Frontal cortex (tissue), 3 donors: ENCODE measurements at regions not wholly inside any gene's neighbourhood (a gene's known extent, or its start where the extent isn't known, plus 50 kb on each side); places are given as distances from the start of the nearest gene placed in this dataset.

ENCODE experiments used
- DNase-seq, 2 donors: peaks; one replicate each; pipeline ENCODE4 v3.0.0; 2012; ENCODE audit warnings: low spot score in 2 of 2
- FAIRE-seq: peaks from 2 replicates; lab custom pipeline; 2012; peaks lifted over from hg19 to GRCh38; lab: Jason Lieb, UNC
- donor health status: control.
- donor health status: control.
- donor health status: control.

DNA sequence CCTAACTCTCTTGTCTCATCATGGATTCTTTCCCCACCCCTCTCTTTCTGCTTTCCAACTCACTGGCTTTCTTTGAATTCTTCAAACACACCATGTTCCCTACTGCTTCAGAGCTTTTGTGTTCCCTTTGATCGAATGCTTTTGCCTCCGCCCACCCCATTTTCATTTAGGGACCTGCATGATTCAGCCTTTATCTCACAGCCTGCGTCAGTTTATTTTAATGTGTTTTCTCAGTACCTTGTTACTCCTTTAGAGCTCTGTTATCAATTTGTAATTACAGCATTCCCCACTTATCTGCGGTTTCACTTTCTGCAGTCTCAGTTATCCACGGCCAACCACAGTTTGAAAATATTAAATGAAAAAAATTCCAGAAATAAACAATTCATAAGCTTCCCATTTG is 451.3 kb downstream of the METTL15 start:
- DNase-seq (no peak), FAIRE-seq (no peak)

DNA sequence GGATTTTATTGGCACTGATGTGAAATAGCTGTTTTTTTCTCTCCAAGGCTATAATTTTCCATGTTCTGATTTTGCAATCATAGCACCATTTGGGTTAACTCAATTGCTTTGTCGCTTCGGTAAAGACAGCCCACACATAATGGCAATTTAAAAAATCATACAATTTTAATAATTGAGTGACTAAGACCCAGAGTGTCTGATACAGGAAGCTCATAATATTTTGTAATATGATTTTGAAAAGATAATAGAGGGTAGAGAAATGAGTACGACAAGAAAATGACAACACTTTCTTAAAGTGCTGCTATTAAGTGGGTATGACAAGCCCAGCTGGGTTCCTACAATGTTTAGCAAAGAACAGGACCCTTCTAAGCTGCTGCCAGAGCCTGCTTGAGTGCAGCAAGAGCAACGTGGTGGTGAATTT is 439.1 kb downstream of the METTL15 start:
- no peak for DNase-seq
- no peak for FAIRE-seq

DNA sequence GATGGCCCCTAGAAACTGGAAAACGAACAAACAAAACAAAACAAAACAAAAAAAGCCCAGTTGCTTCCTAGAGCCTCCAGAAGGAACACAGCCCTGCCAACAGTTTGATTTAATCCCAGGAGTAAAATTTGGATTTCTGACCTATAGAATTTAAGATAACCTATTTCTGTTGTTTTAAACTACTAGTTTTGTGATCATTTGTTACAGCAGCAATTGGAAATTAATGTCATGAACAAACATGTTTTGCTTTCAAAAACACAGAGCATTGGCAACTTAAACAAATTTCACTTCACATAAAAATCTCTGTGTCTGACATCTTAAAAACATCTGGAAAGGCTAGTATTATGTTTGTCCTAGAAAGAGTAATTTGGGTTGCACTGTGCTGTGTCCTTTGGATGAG is 437.3 kb downstream of the METTL15 start:
- FAIRE-seq (no peak), DNase-seq (no peak)

DNA sequence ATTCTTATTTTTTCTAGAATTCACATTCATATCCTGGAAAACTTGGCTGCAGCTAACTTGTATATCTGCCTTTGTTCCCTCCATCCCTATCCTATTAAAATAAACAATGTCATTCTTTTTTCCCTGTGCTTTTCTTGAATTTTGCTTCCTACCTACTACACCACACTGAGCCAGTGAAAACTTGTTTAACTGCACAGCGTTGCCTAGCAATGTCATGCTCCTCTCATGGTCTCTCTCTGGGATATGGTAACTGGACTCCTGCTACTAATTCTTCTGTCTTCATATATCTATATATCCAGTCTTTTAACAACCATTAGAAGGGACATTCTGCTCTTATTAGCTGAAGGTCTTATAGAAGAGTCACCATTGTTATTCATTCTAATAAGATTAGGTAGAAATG is 434.4 kb downstream of the METTL15 start:
- FAIRE-seq: no peak
- DNase-seq: no peak

DNA sequence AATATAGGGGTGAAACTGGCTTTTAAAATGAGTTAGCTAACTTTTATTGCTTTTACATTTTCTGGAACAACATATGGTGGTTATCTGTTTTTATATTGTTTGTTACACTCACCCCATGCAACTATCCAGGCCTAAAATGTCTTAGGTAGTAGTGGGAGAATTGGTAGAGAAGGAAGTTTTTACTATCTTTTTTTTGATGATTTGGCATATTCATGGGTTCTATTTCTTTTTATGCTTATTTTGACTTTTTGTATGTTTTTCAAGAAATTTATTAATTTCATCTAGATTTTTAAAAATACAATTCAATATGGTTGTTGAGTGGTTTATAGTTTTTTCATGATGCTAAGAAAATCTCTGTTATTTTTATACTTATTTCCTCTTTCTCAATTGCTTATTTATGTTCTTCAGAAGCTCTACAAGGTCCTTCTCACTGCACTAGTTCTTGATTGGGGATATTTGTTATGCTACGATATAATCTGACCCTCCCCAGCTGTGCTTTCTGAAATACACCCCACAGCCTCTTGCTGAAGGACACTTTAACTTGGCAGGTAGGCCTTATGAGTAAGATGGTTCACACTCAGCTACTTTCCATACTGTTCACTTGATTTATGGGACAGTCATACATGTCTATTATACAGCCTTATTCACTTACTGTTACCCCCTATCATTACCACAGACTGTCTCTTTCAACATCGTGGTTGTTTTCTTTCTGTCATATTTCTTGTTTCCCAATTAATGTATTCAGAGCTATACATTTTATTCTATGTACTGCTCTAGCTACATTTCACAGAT is 431.2 kb downstream of the METTL15 start:
- peak; percentile 15 for FAIRE-seq
- no peak for DNase-seq

DNA sequence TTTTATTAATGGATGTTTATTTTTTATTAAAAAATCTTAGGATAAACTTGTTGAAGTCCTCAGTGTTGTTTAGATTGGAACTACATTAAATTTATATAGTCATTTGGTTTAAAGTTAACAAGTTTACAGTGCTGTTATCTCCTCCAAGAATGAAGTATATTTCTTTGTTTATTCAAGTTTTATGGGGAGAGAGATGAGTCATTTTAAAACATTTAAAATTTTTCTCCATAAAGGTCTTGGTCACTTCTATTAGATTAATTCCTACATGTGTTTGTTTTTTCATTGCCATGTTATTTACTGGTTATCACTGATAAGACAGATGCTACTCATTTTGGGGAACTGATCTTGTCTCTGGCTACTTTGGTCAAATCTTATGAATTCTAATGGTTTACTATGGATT is 429.6 kb downstream of the METTL15 start:
- DNase-seq: no peak
- no peak for FAIRE-seq

DNA sequence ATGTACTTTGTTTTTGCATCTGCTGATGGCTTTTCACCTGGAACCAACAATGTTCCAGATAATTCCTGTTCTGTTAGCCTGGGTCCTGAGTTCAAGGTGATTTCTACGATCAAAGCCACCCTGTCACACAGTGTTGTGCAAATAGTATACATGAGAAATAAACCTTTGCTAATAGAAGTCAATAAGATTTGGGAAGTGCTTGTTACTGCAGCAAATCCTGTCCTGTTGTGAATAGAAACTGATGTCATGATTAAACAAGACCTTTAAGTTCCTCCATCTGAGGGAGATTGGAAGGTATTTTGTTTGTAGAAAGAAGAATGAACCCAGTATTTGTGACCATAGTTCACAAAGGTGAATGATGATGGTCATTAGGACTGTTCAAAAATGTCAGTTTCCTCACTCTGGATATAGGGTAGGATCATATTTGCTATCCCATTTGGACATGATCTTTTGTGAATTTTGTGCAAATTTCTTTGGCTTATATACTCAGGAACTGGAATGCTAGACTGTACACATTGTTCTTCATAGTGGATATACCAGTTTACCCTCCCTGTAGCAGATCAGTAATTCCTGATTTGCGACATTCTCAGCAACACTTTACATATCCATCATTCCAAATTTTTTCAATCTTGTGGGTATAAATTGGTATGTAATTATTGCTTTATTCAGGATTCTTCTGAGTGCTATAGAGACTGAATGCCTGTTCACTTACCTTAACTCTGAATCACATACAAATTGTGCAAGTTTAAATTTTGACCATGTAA is 428.5 kb downstream of the METTL15 start:
- FAIRE-seq: no peak
- DNase-seq: no peak

DNA sequence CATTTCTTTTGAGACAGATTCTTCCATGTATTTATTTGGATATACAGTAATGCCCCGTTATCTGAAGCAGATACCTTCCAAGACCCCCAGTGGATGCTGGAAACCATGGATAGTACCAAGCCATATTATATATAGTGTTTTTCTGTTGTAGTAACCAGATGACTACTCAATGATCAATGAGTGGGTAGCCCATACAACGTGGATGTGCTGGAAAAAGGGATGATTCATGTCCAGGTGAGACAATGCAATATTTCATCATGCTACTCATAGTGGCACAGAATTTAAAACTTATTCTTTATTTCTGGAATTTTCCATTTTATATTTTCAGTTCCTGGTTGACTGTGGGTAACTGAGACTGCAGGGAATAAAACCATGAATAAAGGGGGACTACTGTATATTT is 427.5 kb downstream of the METTL15 start:
- DNase-seq: no peak
- FAIRE-seq: no peak

DNA sequence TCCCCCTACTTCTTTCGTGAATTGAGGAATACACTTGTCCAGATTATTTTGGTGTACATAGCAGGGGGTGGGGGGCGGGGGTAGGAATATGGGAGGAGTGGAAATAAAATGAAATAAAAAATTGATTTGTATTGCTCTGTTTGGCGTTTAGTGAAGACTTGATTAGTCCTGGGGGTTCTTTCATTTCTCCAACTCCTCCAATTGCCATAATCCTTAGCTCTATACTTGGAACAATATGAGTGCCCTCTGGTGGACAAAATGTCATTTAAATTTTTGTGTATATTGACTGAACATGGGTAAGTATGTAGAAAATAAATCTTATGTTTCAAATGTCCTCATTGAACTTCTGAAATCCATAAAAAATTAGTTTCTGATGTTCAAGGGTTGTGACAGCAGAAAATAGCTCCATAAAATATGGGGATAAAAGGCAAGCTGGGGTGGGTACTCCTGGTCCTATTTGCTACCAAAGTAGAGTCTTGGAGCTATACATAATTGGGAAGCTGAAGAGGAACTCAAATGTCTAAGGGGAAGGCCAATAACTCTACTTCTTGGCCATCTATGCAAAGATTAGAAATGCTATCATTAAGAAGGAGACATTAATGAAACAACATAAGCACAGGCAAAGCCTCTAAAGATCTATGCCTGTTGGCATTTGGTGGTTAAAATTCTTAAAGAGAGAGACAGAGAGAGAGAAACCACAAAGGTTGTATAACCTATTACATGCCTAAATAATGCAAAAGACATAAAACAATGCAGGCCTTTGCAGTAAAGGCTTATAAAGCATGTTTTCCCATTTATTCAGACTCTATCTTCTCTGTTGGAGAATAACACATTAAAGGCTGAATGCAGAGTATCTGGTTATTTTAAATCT is 421.6 kb downstream of the METTL15 start:
- DNase-seq (no peak), FAIRE-seq (no peak)

DNA sequence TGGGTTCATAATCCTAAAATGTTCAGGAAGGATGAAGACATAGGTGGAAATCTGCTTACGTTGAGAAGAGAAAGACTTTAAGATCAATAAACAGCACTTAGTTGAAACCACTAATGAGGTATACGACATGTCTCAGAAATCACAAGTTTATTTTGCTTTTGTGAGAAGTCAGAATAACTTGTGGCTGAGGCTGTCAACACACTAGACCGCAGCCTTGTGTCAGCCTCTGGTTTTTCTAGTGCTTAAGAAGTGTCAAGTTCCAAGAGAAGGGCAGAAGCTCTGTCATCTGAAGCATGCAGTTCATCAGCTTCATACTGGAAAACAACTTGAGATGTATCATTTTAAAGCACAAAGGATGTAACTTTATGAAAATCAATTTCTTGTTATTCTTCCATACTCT is 420.9 kb downstream of the METTL15 start:
- no peak for DNase-seq
- no peak for FAIRE-seq

DNA sequence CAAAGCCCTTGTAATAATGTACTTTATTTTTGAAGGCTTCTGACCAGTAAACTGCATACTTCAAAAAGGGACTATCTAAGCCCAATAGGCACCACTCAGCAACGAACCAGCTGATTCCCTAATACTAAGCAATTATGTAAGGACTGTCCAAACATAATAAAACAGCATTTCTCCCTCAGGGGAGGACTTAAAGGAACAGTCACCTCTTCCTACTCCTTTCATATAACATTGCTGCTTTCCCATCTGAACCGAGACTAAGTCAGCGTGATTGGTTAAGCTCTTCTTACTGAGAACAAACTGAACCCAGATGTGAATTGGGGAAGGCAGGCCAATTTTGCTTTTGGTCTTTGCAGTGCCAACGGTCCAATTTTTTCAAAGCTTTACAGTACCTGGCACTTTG is 420.0 kb downstream of the METTL15 start:
- no peak for FAIRE-seq
- no peak for DNase-seq

DNA sequence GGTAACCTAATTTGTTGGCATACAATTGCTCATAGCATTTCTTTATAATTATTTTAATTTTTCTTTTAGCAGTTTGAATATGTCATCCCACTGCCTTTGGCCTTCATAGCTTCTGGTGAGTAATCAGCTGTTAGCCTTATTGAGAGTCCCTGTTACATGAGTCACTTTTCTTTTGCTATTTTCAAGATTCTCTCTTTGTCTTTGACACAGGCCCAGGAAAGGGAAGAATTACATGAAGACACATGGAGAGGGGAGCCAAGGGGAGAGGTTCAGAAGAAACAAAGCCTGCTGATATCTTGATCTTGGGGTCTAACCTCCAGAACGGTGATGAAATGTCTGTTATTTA is 418.2 kb downstream of the METTL15 start:
- DNase-seq (no peak), FAIRE-seq (no peak)

DNA sequence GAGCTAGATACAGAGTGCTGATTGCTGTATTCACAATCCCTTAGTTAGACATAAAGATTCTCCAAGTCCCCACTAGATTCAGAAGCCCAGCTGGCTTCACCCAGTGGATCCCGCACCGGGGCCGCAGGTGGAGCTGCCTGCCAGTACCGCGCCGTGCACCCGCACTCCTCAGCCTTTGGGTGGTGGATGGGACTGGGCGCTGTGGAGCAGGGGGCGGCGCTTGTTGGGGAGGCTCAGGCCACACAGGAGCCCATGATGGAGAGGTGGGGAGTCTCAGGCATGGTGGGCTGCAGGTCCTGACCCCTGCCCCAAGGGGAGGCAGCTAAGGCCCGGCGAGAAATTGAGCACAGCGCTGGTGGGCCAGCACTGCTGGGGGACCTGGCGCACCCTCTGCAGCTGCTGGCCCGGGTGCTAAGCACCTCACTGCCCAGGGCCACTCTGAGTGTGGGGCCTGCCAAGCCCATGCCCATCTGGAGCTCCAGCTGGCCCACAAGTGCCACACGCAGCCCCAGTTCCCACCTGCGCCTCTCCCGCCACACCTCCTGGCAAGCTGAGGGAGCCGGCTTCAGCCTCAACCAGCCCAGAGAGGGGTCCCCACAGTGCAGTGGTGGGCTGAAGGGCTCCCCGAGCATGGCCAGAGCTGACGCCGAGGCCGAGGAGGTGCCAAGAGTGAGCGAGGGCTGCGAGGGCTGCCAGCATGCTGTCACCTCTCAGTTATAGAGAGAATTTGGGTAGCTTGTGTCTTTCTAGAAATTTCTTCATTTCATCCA is 417.6 kb downstream of the METTL15 start:
- FAIRE-seq (no peak), DNase-seq (no peak)

DNA sequence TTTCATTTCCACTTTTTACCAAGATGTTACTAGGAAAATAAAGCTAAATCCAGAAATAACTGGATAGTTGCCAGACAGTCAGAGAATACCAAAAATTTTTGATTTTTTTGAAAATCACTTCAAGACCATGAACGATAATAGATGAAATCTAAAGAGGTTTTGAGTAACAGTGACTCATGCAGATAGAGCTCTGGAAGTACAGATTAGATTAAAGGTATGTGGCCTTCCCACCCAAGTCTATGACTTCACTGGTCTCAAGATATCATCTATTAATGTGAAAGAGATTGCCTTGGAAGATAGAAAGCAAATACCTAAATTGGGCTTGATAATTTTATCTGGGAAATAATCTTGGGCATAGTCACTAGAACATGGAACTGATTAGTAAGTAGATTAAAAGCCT is 415.9 kb downstream of the METTL15 start:
- FAIRE-seq (no peak), DNase-seq (no peak)

DNA sequence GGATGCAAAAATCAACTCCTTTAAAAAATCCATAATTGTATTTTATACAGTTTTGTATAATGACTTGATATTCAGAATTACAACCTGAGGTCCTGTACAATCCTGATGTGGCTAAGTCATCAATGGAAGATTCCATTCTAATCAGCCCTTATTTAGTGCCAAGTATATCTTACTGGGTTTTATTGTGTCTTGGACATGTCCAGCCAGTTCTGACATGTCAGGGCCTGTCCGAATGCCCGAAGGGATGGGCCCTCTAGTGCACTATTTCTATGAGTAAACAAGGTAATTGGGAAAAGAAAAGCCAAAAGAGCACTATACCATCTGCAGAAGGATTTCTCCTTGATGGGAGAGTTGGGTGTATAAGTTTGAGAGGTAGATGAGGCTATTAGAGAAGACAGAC is 412.9 kb downstream of the METTL15 start:
- FAIRE-seq: no peak
- DNase-seq: no peak

DNA sequence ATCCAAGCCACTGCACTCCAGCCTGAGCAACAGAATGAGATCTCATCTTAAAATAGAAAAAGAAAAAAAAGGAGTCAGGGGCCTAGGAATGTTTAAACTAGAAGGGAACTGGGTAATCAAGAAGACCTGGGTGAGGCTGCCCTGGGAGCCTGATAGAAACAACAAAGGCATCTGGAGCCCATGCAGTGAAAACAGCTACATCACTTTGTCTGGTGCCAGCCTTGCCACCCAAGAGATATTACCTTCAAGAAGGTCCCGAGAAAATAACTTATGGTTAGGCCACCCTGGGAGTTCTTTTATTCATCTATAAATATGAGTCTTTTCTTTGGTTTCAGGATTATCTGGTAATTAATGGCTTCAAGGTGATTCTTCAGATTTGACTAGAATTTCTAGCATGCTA is 412.1 kb downstream of the METTL15 start:
- DNase-seq: no peak

DNA sequence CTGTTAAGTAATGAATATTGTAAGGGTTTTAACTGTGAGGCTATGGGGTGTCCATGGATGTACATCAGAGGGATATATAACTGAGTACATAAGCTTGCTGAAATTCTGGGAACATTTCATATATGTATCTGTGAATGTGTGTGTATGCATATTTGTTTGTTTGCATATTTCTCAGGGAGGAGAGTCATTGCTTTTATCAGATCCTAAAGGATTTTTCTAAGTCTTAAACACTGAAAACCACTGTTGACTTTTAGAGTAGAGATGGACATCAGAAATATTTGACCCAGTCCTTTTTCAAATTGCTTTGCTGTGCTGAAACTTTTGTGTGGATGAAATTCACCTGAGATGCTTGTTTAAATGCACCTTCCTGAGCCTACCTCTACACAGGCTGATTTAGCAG is 410.6 kb downstream of the METTL15 start:
- no peak for FAIRE-seq

More for the DNA sequence above, 412.1 kb downstream of the METTL15 start:
- FAIRE-seq: no peak

DNA sequence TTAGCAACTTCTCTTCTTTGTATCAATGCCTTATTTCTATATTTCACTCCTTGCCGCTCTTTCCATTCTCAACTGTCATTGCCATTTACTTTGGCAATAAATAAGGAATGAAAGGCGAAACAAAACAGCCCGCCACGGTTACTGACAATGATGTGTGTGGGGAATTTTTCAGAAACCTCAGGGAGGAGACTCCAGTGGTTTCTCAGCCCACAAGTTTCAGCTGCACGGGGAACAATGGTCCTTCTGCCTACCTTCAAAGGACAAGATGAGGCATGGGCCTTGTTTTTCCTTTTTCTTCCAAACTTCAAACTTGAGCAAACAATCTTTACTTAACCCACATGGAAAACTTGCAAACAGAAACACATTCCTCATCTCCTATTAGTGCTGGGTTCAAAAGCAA is 409.4 kb downstream of the METTL15 start:
- DNase-seq (no peak), FAIRE-seq (no peak)

More for the DNA sequence above, 410.6 kb downstream of the METTL15 start:
- DNase-seq: no peak

DNA sequence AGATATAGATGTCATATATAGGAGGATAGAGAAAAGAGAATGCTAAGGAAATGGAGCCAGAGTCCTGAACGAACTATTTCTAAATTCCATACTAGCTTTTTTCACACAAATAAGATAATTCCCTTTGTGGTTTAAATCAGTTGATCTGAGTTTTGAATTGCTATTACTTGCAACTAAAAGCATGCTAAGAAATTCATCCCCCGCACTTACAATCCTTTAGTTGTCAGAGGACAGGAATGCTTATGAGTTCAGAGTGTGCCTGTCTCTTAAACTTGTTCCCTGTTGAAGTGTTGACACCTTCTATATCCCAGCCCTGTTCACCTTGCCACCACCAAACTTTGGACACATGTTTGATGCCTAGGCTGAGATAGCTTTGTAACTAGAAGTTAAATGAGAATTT is 406.2 kb downstream of the METTL15 start:
- DNase-seq (no peak), FAIRE-seq (no peak)
